Colonic mucosa (tissue), 4 donors: ENCODE measurements at regions not wholly inside any gene's neighbourhood (a gene's known extent, or its start where the extent isn't known, plus 50 kb on each side); places are given as distances from the start of the nearest gene placed in this dataset.
A peak's percentile ranks its signal among the peaks of the same experiment; 100 is the strongest.
"Not testable (repeated sequence)": the region's sequence is repeated elsewhere in the genome, so short reads cannot be mapped to it uniquely, and the experiment has no call there.

Experiments used
- DNase-seq: peaks from one replicate; pipeline ENCODE4 v3.0.0-alpha.2; 2020
- H3K27ac ChIP-seq: fragments of 200-600 bp; one replicate; pipeline ENCODE4 v1.8.0; 2021
- H3K27me3 ChIP-seq: fragments of 200-600 bp; one replicate; pipeline ENCODE4 v1.8.0; 2021
- H3K36me3 ChIP-seq: fragments of 200-600 bp; one replicate; pipeline ENCODE4 v1.8.0; 2021
- H3K4me1 ChIP-seq: fragments of 200-600 bp; one replicate; pipeline ENCODE4 v1.8.0; 2021; ENCODE audit warnings: mild to moderate bottlenecking
- H3K4me3 ChIP-seq: fragments of 200-600 bp; one replicate; pipeline ENCODE4 v1.8.0; 2021
- H3K9ac ChIP-seq, 2 donors: one replicate each; pipeline ENCODE4 v1.7.0; 2013; ENCODE audit warnings: control low read depth in 2 of 2, low read depth in 2 of 2, low read length in 2 of 2
- H3K9me3 ChIP-seq: fragments of 200-600 bp; one replicate; pipeline ENCODE4 v1.8.0; 2021
- intact Hi-C: fragments of 100-400 bp; cut with DNase I; formaldehyde crosslinking; loops from one replicate; pipeline ENCODE4 v1.14.1; 2022
- TF ChIP-seq, protein P1 (sequence below): fragments of 200-600 bp; IDR thresholded peaks from one replicate; pipeline ENCODE4 v1.8.0; 2022; ENCODE audit warnings: antibody characterized with exemption, mild to moderate bottlenecking
- donor health status: healthy.
- donor health status: DM: no; HTN: no; CAD: no.
- donor health status: DM: no; HTN: no; CAD: no.

DNA sequence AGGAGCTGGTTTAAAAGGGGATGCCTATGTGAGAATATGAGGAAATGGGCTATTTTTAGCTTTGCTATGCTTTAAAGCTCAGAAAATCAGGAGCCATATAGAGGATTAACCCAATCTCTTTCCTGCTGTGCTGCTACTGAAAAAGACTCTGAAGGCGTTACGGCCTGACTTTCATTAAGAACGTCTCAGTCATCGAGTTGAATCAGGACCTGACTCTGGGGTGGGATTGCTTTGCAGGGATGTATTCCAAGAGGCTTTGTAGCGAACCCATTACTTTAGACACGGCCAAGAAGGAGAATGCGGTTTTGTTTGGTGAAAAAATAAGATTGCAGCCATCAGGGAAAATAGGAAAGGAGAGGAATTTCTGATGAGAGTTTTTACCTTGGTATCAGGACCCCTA, 426.9 kb downstream of the CCSER2 start:
- no peaks in the 10 kb centered on the region for H3K27me3 ChIP-seq
- no peak overlapping the region for H3K27ac ChIP-seq
- intact Hi-C loops, result no loop called here
- DNase-seq, result no peak
- TF ChIP-seq, protein P1, sequence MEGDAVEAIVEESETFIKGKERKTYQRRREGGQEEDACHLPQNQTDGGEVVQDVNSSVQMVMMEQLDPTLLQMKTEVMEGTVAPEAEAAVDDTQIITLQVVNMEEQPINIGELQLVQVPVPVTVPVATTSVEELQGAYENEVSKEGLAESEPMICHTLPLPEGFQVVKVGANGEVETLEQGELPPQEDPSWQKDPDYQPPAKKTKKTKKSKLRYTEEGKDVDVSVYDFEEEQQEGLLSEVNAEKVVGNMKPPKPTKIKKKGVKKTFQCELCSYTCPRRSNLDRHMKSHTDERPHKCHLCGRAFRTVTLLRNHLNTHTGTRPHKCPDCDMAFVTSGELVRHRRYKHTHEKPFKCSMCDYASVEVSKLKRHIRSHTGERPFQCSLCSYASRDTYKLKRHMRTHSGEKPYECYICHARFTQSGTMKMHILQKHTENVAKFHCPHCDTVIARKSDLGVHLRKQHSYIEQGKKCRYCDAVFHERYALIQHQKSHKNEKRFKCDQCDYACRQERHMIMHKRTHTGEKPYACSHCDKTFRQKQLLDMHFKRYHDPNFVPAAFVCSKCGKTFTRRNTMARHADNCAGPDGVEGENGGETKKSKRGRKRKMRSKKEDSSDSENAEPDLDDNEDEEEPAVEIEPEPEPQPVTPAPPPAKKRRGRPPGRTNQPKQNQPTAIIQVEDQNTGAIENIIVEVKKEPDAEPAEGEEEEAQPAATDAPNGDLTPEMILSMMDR, result no peak
- no peaks in the 10 kb centered on the region for H3K36me3 ChIP-seq
- no peak overlapping the region for H3K9ac ChIP-seq
- no peak overlapping the region for H3K4me3 ChIP-seq
- no peaks in the 10 kb centered on the region for H3K4me1 ChIP-seq
- no peaks in the 10 kb centered on the region for H3K9me3 ChIP-seq

DNA sequence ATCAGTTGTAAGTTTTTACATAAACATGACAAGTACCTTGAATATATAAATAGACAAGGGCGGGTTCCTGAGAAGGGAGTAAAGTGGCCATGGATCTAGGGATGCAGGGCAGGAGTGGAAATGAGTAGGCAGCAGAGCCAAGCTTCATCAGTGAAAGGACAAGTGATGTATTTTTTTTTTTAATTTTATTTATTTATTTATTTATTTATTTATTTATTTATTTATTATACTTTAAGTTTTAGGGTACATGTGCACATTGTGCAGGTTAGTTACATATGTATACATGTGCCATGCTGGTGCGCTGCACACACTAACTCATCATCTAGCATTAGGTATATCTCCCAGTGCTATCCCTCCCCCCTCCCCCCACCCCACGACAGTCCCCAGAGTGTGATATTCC, 428.3 kb downstream of the CCSER2 start:
- H3K27ac ChIP-seq, H3K4me3 ChIP-seq, H3K27me3 ChIP-seq, H3K36me3 ChIP-seq, H3K9ac ChIP-seq, H3K4me1 ChIP-seq, intact Hi-C loops, DNase-seq, H3K9me3 ChIP-seq: not testable (repeated sequence)

DNA sequence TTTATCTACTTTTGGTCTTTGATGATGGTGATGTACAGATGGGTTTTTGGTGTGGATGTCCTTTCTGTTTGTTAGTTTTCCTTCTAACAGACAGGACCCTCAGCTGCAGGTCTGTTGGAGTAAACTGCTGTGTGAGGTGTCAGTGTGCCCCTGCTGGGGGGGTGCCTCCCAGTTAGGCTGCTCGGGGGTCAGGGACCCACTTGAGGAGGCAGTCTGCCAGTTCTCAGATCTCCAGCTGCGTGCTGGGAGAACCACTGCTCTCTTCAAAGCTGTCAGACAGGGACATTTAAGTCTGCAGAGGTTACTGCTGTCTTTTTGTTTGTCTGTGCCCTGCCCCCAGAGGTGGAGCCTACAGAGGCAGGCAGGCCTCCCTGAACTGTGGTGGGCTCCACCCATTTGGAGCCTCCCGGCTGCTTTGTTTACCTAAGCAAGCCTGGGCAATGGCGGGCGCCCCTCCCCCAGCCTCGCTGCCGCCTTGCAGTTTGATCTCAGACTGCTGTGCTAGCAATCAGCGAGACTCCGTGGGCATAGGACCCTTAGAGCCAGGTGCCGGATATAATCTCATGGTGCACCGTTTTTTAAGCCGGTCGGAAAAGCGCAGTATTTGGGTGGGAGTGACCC, 433.7 kb downstream of the CCSER2 start:
- H3K27me3 ChIP-seq, intact Hi-C loops, H3K4me3 ChIP-seq, H3K27ac ChIP-seq, H3K9ac ChIP-seq, H3K9me3 ChIP-seq, H3K36me3 ChIP-seq, H3K4me1 ChIP-seq: not testable (repeated sequence)
- peak; percentile 45 for DNase-seq

DNA sequence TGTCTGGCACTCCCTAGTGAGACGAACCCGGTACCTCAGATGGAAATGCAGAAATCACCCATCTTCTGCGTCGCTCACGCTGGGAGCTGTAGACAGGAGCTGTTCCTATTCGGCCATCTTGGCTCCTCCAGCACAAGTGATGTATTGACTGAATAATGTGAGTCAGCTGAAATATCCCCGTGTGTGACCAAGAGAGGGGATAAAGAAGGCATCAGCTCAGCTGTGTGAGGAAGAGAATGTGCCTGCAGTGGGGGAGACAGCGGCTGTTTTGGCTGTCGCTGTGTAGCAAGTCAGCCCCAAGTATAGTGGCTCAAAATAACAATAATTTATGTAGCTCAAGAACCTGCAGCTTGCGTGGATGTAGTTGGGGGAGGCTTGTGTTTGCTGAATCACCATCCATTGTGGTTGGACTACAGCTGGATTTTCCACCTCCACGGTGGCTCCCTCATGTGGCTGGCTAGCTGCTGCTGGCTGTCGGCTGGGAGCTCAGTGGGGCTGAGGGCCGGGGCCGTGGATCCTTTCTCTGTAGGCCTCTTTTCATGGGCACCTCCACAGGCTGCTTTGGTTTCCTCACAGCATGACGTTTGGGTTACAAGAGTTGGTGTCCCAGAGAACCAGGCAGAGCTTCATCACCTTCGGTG, 434.5 kb downstream of the CCSER2 start:
- Histone ChIP-seq H3K27me3 (no peaks in the 10 kb centered on the region), H3K9me3 (no peaks in the 10 kb centered on the region), H3K4me1 (no peaks in the 10 kb centered on the region), H3K27ac (no peak overlapping the region), H3K4me3 (no peak overlapping the region), H3K9ac (no peak overlapping the region), H3K36me3 (no peaks in the 10 kb centered on the region)
- intact Hi-C loops, result no loop called here
- TF ChIP-seq, protein P1, result no peak
- no peak for DNase-seq

DNA sequence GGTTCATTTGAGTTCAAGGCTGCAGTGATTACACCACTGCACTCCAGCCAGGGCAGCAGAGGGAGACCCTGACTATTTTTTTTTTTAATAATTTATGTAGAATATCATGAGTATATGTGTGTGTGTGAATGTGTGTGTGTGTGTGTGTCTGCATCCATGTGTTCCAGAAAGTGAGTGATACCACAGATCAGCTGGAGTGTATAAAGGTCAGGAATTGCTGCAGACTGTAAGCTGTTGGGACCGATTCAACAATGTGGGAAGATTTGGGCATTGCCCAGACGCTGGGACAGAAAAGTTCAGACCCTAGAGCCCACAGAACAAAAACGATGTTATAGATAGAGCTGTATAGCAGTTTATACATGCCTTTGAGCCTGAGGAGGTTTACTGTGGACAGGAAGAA, 435.6 kb downstream of the CCSER2 start:
- Histone ChIP-seq H3K27me3 (no peaks in the 10 kb centered on the region), H3K9ac (no peak overlapping the region), H3K9me3 (no peaks in the 10 kb centered on the region), H3K36me3 (no peaks in the 10 kb centered on the region), H3K4me1 (no peaks in the 10 kb centered on the region), H3K27ac (no peak overlapping the region), H3K4me3 (no peak overlapping the region)
- intact Hi-C loops, result no loop called here
- DNase-seq, result no peak
- TF ChIP-seq, protein P1, result no peak

DNA sequence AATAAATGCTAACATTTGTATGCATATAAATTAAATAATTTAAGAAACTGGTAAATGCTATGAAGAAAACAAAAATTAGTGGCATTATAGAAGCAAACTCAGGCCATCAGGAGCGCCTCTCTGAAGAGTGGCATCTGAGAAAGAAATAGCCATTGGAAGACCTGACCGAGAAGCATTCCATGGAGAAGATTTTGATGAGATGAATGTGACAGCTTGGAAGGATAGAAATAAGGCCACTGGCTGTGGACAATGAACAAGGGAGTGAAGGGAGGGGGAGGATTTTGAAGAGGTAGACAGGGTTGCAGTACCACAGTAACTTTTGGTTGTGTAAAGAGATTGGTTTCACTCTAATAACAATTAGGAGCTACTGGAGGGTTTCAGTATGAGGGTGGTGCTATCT, 436.7 kb downstream of the CCSER2 start:
- Histone ChIP-seq H3K36me3 (no peaks in the 10 kb centered on the region), H3K4me1 (no peaks in the 10 kb centered on the region), H3K27me3 (no peaks in the 10 kb centered on the region), H3K9me3 (no peaks in the 10 kb centered on the region), H3K9ac (no peak overlapping the region), H3K27ac (no peak overlapping the region), H3K4me3 (no peak overlapping the region)
- intact Hi-C loops, result no loop called here
- TF ChIP-seq, protein P1, result no peak
- DNase-seq, result no peak
